ENCODE measurements at regions not wholly inside any gene's neighbourhood (a gene's known extent, or its start where the extent isn't known, plus 50 kb on each side); places are given as distances from the start of the nearest gene placed in this dataset.

DNA sequence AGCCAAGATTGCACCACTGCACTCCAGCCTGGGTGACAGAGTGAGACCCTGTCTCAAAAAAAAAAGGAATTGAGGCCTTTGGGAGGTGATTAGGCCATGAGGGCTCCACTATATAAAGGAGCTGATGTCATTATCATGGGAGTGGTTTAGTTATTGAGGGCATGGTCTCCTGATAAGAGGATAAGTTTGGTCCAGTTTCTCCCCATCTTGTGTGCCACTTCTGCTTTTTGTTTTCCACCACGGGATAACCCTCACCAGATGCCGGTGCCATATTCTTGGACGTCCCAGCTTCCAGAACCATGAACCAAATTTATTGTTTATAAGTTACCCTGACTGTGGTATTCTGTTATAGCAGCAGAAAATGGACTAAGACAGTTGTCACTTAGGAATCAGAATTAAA lies 125.8 kb downstream of the C1D start:
- TF ChIP-seq, protein P1, sequence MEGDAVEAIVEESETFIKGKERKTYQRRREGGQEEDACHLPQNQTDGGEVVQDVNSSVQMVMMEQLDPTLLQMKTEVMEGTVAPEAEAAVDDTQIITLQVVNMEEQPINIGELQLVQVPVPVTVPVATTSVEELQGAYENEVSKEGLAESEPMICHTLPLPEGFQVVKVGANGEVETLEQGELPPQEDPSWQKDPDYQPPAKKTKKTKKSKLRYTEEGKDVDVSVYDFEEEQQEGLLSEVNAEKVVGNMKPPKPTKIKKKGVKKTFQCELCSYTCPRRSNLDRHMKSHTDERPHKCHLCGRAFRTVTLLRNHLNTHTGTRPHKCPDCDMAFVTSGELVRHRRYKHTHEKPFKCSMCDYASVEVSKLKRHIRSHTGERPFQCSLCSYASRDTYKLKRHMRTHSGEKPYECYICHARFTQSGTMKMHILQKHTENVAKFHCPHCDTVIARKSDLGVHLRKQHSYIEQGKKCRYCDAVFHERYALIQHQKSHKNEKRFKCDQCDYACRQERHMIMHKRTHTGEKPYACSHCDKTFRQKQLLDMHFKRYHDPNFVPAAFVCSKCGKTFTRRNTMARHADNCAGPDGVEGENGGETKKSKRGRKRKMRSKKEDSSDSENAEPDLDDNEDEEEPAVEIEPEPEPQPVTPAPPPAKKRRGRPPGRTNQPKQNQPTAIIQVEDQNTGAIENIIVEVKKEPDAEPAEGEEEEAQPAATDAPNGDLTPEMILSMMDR (IDR thresholded peaks at IDR 0.05) = no peak
- no peak for TF ChIP-seq POLR2A (IDR thresholded peaks at IDR 0.05)
- no peak for TF ChIP-seq EP300 (IDR thresholded peaks at IDR 0.05)

All from tibial nerve (tissue), 4 donors.